ENCODE measurements at regions not wholly inside any gene's neighbourhood (a gene's known extent, or its start where the extent isn't known, plus 50 kb on each side); places are given as distances from the start of the nearest gene placed in this dataset.
A peak's percentile ranks its signal among the peaks of the same experiment; 100 is the strongest.

DNA sequence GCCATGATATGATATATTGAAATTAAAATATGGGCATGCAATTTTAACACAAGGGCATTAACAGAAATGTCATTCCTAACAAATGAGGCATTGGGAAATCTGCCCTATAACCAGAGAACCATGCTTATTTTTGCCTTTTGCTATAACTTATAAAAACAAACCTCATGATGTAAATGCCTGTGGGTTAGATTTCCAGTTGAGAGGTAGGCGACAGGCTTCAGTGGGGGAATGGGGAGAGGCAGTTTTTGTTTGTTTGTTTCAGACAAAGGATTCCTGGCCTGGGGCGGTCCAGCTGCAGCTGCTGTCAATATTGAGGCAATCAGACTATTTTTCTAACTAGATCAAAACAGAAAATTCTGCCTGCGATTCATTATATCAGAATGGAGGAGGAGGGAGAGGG, 490.4 kb upstream of the CFAP20DC start:
- DNase-seq = no peak

GRCh38 chr3:59538753-59539432, 489.1 kb upstream of the CFAP20DC start:
- DNase-seq = no peak

DNA sequence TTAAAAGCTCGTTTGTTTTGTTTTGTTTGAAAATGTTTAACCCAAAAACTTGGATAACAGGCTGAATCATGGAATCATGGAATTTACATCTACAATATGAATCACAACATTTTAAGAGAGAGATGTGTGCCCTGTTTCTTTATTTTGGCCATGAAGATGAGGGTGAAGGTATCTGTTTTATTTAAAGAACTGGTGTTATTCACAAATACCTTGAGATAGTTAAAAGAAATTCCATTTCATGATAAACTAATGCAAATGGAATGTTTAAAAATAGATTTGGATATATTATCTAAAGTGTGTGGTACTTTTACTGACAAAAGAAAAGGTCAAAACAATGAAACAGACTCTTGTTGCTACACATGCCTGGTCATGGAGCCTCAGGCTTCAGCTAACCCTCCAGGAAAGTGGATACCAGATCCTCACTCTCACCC, 486.0 kb upstream of the CFAP20DC start:
- no peak for DNase-seq

DNA sequence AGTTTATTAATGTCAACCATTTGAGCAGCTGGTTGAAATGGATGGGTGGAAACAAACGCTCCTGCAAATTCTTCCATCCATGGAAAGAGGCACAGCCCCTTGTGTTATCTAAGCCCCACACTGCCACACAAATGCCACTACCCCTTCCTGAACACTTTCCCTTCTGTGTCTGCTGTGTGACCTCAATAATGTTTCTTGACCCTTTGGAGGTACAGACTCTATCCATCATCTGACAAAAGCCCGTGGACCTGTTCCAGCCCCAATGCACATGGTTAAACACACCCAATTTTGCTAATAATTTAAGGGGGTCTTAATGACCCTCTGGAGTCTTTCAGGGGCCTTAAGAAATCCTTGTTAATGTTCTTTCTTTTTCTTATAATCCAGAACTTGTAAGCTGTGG, 482.2 kb upstream of the CFAP20DC start:
- no peak for DNase-seq

GRCh38 chr3:59531066-59531745, 481.4 kb upstream of the CFAP20DC start:
- DNase-seq = no peak

DNA sequence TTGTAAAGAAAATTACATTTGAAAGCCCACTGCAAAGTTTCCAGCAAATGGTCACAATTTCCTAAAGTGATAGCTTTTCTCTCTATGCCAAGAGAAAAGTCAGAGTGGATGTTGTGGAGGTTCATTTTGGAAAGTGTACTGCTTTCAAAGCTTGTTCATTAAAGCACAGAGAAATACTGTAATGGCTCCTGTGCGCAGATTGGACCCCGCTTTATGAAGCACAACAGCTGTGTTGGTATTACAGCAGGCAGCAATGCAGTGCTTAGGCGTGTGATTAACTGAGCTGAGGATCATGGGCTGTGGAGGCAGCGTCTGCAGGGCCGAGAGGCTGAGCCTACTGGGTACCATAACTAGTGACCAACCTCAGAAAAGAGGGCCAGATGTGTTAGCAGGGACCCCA, 478.4 kb upstream of the CFAP20DC start:
- no peak for DNase-seq

GRCh38 chr3:59527493-59527892, 477.7 kb upstream of the CFAP20DC start:
- DNase-seq = no peak

GRCh38 chr3:59526999-59527398, 477.2 kb upstream of the CFAP20DC start:
- no peak for DNase-seq

GRCh38 chr3:59522550-59522949, 472.7 kb upstream of the CFAP20DC start:
- no peak for DNase-seq

- no peak for DNase-seq
Measured at GRCh38 chr3:59519094-59519493, 469.3 kb upstream of the CFAP20DC start.

DNA sequence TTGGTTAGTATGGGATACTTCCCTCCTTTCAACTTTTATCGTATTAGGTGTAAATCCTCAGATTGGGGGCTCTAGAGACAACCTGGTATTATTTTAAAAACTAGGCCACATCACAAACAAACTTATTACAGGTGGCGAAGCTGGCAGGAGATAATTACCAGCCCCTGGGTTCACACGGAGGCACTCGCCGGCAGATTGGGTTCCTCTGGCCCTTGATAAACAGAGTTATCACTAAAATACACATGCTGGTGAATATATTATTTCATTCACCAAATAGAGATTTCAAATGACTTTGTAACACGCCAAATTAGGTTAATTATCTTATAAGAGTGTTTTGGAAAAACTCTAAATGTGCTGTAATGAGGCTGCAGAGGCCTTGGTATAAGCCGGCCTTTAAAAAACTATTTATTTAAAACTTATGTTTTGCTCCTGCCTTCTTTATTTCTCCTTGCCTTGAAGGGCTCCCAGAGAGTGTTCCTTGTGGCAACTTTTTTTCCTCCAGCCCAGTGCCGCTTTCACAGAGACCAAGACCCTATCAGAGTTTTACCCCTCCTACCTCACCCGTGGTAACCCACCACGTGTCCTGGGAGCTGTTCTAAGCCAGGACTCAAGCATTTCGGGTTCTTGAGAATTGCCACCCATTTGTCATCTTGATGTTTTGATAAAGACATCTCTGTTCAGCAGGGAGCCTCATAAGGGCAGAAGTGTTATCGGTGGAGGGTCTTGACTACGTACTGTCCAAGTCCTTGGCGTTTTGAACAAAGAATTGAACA, 468.6 kb upstream of the CFAP20DC start:
- no peak for DNase-seq

- DNase-seq = no peak
Measured at GRCh38 chr3:59517388-59517787, 467.6 kb upstream of the CFAP20DC start.

GRCh38 chr3:59515966-59516365, 466.1 kb upstream of the CFAP20DC start:
- DNase-seq = peak; percentile 21

DNA sequence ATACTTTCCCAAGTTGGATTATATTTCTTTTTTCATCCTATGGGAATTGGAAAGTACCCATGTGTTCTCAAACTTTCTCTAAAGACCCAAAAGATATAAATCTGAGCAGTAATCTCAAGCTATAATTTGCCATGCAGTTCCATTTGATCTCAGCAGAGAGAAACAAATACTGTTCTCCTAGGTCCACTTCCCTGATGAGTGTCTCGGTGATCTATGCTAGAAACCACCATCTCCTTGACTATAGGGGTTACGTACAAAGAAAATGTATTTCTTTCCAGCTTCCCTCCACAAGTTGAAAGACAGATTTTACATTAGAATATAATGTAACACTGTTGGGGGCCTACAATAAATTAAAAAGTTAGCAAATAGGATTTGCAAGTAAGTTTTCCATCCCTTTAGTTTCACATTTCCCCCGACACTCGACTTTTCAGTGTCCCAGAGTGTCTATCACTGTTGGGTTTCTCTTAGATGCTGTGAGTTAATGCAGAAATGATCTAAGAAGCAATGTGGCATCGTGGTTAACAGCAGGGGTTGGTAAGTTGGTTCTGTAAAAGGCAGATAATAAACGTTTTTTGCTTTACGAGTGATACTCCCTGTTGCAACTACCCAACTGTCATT, 465.1 kb upstream of the CFAP20DC start:
- no peak for DNase-seq

- DNase-seq = no peak
Measured at GRCh38 chr3:59513570-59513969, 463.7 kb upstream of the CFAP20DC start.

GRCh38 chr3:59512066-59512465, 462.2 kb upstream of the CFAP20DC start:
- DNase-seq = no peak

DNA sequence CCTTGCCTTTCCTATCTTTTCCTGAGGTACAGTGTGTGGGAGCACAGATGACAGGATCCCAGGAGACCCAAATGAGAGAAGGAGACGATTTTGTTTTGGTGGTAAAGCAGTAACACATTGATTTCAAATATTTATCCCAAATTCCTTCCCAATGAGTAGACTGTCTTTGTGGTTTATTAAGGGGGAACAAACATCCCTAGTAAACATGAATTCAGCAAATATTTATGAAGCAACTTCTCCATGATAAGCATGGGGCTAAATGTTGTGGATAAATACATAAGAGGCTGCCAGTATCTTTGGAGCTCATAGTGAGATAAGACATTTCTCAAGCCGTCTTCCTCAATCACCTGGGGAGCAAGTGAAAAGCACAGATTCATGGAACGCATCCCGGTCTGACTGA, 460.8 kb upstream of the CFAP20DC start:
- DNase-seq = no peak

DNA sequence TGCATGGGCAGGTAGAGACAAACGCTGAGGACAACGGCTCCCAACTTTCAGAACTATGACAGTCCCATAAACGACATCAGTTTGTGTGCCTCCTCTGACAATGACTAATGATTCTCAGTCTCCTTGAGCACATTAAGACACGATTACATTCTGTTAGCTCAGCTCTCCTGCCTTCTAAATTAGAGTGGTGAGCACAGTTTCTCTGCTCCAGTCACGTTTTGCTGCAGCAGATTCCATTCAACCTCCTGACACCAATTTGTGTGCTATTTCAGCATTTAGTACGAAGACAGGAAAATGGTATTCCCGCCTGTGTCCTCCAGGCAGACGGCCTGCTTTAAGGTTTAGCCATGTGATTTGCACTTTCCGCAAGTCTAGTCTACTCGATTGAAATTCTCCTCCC, 458.4 kb upstream of the CFAP20DC start:
- DNase-seq = no peak

- DNase-seq = no peak
Measured at GRCh38 chr3:59506191-59506590, 456.4 kb upstream of the CFAP20DC start.

GRCh38 chr3:59503441-59503840, 453.6 kb upstream of the CFAP20DC start:
- no peak for DNase-seq

GRCh38 chr3:59502806-59503205, 453.0 kb upstream of the CFAP20DC start:
- DNase-seq = no peak

DNA sequence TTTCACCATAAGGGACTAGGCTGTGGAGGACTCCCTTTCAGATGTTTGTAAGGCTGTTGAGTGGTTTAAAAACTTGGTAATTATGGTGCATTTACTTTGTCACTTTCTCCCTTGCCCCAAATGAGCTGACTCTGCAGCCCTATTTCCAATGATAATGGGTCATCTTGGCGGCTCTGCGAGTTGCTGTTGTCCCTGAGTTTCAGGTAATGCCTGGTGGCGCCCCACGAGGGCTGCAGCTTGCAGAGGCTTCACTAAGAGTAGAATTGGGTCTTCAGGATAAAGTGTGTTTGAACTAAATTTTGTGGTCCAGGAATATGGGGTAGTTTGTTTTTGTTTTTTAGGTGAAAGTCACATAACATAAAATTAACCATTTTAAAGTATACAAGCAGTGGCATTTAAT, 450.1 kb upstream of the CFAP20DC start:
- no peak for DNase-seq

DNA sequence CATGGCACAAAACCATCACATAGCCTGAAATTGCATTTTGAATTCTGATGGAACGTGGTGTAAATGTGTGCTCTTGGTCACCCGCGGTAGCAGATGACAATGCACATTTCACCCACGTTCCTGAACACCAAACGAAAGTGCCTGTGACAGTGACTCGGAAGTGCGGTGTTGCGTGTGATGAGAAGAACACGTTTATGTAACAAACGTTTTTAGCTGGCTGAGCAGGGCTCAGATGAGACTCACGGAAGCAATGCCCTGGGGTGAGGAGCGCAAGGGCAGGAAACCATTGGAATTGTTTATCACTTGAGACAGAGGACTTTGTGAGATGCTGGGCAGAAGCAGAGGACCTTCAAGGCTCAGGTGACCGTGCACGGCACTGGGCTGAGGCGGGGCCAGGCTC, 449.2 kb upstream of the CFAP20DC start:
- no peak for DNase-seq

DNA sequence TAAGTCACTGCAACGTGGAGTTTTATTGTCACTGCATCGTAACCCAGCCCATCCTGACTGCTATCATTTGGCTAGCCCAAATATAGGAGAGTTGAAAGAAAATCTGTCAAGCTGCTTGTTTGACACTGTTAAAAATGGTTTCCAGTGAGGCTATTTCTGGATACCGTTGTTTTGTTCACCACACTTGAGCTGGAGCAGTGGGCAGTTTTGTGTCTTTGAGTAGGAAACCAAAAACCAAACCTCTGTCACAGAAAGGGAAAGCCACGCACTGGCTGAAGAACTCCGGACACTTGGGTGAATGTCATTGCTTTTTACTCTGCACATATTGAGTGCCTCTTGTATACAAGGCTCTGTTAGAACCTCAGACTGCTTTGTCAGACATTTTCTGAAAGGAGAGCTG, 446.4 kb upstream of the CFAP20DC start:
- DNase-seq = no peak
